ENCODE measurements at regions not wholly inside any gene's neighbourhood (a gene's known extent, or its start where the extent isn't known, plus 50 kb on each side); places are given as distances from the start of the nearest gene placed in this dataset.

GRCh38 chr9:18109675-18110074 is 364.3 kb upstream of the ADAMTSL1 start:
- no peak for ATAC-seq (ENCODE audit: poor library complexity)
- no peak for DNase-seq

DNA sequence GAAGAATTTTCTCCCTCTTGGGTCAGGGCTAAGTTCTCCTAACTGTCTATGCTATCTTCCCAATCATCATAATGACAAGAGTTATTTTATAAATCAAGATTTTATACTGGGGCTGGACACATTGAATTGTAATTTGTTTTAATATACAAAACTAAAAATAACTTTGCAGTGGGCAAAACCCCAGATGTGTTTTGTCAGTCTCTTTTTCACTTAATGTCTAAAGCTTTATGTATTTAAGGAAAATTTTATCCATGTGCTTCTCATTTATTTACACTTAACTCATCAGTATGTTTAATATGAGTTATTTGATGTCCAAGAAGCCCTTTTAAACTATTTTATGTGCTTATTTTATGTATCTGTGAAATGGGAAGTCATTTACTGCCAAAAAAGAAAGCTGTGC is 362.8 kb upstream of the ADAMTSL1 start:
- no peak for ATAC-seq (ENCODE audit: poor library complexity)
- no peak for DNase-seq
- intact Hi-C loops (cut with DNase I), result no loop called here

More at GRCh38 chr9:18109675-18110074, 364.3 kb upstream of the ADAMTSL1 start:
- intact Hi-C loops (cut with DNase I), result no loop called here

- ATAC-seq (ENCODE audit: poor library complexity) (no peak), DNase-seq (no peak)
- intact Hi-C loops (cut with DNase I), result no loop called here
Observed at GRCh38 chr9:18114559-18115475, 359.1 kb upstream of the ADAMTSL1 start.

DNA sequence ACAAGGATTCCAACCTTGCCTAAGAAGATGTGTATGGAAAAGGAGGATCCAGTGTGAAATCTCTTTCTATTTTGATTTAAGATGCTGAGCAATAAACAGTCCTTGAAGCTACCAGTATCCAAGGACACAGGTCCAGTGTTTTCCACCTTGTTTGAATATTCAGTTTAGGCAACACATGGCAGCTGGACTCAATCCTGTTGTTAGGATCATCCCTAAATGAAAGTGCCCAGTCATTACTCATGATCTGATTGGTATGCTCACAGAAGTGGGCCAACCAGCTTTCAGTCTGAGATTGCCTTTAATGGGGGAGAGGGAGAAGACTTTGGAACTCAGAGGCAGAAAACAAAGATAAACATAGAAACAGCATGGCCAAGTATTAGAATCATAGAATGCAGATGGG is 355.7 kb upstream of the ADAMTSL1 start:
- DNase-seq, result no peak
- intact Hi-C loops (cut with DNase I), result no loop called here
- no peak for ATAC-seq (ENCODE audit: poor library complexity)

DNA sequence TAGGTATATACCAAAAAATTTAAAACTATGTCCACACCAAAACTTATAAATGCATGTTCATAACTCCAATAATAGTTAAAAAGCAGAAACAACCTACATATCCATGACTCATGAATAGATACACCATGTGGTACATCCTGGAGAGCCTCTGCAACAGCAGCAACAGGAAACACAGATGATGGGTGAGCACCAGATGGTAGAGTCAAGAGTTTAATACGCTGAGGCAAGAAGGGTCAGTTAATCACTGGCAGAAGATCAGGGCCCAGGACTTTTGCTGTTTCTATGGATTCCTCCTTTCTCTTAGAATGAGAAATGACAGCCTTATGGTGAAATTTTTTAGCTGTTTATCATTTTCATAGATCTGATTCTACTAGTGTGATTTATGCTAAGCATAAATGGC is 351.8 kb upstream of the ADAMTSL1 start:
- intact Hi-C loops (cut with DNase I), result no loop called here
- DNase-seq, result no peak
- ATAC-seq (ENCODE audit: poor library complexity), result no peak

DNA sequence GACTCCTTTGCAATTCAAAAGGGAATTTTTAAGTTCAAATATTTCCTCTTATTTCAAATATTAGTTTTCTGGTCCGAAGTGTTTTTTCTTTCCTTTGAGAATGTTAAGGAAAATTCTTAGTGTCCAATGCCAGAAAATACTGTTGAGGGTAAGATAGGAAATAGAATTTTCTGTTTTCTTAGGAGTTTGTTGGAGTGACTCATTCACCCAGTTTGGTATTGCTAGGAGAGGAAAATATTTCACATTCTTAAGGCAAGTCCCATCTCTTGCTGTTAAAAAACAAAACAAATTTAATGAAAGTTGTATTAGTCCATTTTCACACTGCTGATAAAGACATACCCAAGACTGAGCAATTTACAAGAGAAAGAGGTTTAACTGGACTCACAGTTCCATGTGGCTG is 349.2 kb upstream of the ADAMTSL1 start:
- intact Hi-C loops (cut with DNase I), result no loop called here
- DNase-seq, result no peak

GRCh38 chr9:18126831-18127498 is 347.0 kb upstream of the ADAMTSL1 start:
- no peak for ATAC-seq (ENCODE audit: poor library complexity)
- no peak for DNase-seq
- intact Hi-C loops (cut with DNase I), result no loop called here

More for the DNA sequence above, 349.2 kb upstream of the ADAMTSL1 start:
- no peak for ATAC-seq (ENCODE audit: poor library complexity)

GRCh38 chr9:18127499-18127875 is 346.5 kb upstream of the ADAMTSL1 start:
- intact Hi-C loops (cut with DNase I), result no loop called here
- ATAC-seq (ENCODE audit: poor library complexity), result no peak

GRCh38 chr9:18129809-18130334 is 344.1 kb upstream of the ADAMTSL1 start:
- no peak for DNase-seq
- ATAC-seq (ENCODE audit: poor library complexity), result no peak
- intact Hi-C loops (cut with DNase I), result no loop called here

More at GRCh38 chr9:18127499-18127875, 346.5 kb upstream of the ADAMTSL1 start:
- no peak for DNase-seq

- intact Hi-C loops (cut with DNase I), result no loop called here
- DNase-seq (no peak), ATAC-seq (ENCODE audit: poor library complexity) (no peak)
Observed at GRCh38 chr9:18136354-18136994, 337.5 kb upstream of the ADAMTSL1 start.

GRCh38 chr9:18137815-18138214 is 336.1 kb upstream of the ADAMTSL1 start:
- intact Hi-C loops (cut with DNase I), result no loop called here
- ATAC-seq (ENCODE audit: poor library complexity) (no peak), DNase-seq (no peak)

GRCh38 chr9:18138656-18139055 is 335.3 kb upstream of the ADAMTSL1 start:
- DNase-seq (no peak), ATAC-seq (ENCODE audit: poor library complexity) (no peak)
- intact Hi-C loops (cut with DNase I), result no loop called here

DNA sequence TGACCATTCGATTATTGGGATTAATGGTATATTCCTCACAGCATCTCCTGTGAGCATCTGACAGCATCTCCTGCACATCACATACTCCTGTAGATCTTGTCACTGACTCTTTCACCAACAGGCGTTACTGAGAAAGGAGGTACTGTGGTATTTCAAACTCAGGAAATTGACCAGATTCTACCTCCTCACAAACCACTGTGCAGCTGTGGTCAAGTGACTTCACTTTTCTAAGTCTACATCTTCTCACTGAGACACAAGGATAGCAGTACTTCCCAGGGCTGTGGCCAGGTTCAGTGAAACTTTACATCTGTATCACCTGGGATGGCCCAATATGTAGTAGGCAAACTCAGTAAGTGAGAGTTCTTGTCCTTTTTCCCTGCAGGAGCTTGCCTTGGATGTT is 332.3 kb upstream of the ADAMTSL1 start:
- no peak for DNase-seq
- ATAC-seq (ENCODE audit: poor library complexity), result no peak
- intact Hi-C loops (cut with DNase I), result loop anchor here (5.0 kb wide), 1 partner anchor 329 kb away; no protein-coding TSS in a partner anchor

- ATAC-seq (ENCODE audit: poor library complexity), result no peak
Observed at GRCh38 chr9:18143073-18143745, 330.7 kb upstream of the ADAMTSL1 start.

GRCh38 chr9:18146329-18146728 is 327.6 kb upstream of the ADAMTSL1 start:
- intact Hi-C loops (cut with DNase I), result no loop called here
- no peak for ATAC-seq (ENCODE audit: poor library complexity)
- no peak for DNase-seq

More at GRCh38 chr9:18143073-18143745, 330.7 kb upstream of the ADAMTSL1 start:
- DNase-seq, result no peak
- intact Hi-C loops (cut with DNase I), result loop anchor here (5.0 kb wide), 1 partner anchor 331 kb away; no protein-coding TSS in a partner anchor

GRCh38 chr9:18149471-18150011 is 324.4 kb upstream of the ADAMTSL1 start:
- DNase-seq (no peak), ATAC-seq (ENCODE audit: poor library complexity) (no peak)
- intact Hi-C loops (cut with DNase I), result loop anchor here (10.0 kb wide), 1 partner anchor 55 kb away; no protein-coding TSS in a partner anchor

- no peak for ATAC-seq (ENCODE audit: poor library complexity)
- DNase-seq, result no peak
- intact Hi-C loops (cut with DNase I), result loop anchor here (10.0 kb wide), 1 partner anchor 50 kb away; no protein-coding TSS in a partner anchor
Observed at GRCh38 chr9:18154661-18155060, 319.3 kb upstream of the ADAMTSL1 start.

DNA sequence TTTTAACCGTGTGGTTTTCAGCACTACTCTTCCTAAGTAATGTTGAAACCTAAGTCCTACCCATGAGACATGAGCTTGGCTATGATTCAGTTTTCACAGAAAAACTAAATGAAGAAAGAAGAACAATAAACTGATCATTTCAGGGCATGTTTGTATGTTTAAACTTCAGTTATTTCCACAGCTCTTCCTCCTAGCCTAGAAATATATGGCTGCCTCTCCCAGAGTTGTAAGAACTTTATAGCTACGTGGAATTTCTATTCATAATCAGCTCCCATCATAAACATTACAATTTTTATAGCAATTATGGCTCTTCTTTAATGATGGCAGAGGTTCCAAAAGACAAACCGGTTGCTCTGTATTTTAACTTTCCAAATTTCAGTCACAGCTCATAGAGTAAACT is 314.7 kb upstream of the ADAMTSL1 start:
- ATAC-seq (ENCODE audit: poor library complexity) (no peak), DNase-seq (no peak)
- intact Hi-C loops (cut with DNase I), result loop anchor here (10.0 kb wide), 1 partner anchor 46 kb away; no protein-coding TSS in a partner anchor

Data from Right ventricle myocardium superior (tissue), 1 donor.